Activated CD4-positive, CD25-positive, alpha-beta regulatory T cell treated with anti-CD3 and anti-CD28 coated beads, Interleukin-2, amount 50 U/mL, for 24 hours (primary cell): ENCODE measurements at regions not wholly inside any gene's neighbourhood (a gene's known extent, or its start where the extent isn't known, plus 50 kb on each side); places are given as distances from the start of the nearest gene placed in this dataset.

Source experiments
- ATAC-seq, 2 donors: fragments of 150-1000 bp; cut with Tn5 transposase; one replicate each; pipeline ENCODE4 v1.10.0; 2021; ENCODE audit warnings: mild to moderate bottlenecking in 1 of 2, moderate library complexity in 1 of 2

DNA sequence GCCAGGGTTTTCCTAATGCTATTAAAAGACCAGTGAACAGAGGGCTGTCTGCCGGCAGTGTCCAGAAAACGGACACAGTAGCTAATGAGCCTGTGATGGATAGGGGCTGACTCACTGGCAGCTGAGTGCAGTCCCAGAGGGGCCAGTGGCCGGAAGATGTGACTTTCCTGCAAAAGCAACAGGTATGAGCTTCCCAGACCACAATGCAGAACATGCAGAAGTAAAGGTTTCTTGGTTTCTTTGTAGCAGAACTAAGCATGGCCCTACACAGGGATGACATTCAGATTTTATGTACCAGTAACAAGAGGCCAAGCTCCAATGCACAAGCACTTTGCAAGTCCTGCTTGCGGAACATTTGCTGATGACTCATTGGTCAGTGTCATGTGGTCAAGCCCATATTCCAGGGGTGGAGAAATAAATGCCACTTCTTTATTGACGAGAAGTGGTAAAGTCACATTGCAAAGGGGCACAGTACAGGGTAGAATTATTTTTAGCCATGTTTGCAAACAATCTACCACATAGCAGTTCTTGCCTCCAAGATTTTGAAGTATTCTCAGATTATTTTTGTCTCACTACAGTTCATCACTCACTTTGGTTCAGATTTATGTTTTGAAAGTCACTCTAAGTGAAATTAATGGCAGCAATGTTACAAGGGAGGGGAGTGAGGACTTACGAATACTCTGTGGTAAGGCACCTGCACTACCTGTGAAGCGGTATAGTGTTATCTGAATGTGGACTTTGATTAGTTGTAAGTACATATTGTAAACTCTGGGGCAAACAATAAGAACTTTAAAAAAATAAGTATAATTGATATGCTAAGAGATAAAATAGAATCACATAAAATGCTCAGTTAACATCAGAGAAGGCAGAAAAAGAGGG lies 263.3 kb downstream of the ABHD5 start:
- no peak for ATAC-seq

DNA sequence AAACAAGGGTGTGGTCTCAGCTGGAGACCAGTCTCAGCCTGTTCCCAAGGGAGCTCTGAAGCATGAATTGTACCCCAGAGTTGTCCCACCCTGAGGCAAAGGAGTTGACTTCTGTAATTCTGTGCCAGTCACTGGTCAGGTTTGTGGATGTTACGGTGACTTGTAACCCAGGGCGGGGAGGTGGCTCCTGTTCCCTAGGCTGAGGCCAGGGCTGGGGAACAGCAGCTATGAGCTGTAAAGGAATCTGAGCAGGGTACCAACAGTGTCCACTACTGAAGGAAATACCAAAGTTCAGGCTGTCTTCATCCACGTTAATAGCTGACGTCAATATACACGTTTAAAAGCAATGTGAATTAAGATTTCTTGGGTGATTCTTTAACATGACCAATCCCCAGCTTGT lies 266.2 kb downstream of the ABHD5 start:
- no peak for ATAC-seq

GRCh38 chr3:43957553-43957952 lies 266.8 kb downstream of the ABHD5 start:
- no peak for ATAC-seq

DNA sequence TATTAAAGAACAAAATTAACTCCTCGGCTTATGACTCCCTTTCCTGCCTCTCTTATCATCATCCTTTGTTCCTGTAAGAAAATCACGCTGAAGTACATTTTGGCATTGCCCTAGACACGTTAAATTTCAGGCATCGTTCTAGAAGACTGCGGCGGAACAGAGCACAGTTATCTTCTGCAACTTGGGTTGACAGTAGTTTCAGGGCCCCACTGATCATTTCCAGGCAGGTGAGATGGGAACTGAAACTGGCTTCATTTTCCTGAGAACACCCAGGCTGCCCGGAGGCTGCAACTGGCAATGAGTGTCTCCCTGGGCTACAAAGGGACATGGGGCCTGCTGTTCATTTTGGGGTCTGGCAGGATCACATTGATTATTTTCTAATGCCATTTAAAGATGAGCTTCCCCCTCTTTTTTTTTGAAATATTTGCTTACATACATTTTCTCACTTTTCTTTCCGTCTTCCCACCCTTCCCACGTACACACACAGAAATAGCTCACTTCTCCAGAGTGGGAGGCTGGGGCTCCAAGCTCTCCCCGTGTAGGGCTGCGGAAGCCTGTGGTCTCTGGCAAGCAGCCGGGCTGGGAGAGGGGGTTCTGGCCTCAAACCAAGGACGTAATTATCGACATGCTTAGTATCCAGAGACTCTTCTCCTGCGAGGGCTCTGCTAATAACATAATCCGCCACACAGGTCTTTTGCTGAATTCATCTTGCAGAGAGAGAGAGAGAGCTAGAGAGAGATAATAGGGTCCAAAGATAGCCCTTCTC lies 267.4 kb downstream of the ABHD5 start:
- ATAC-seq = no peak

DNA sequence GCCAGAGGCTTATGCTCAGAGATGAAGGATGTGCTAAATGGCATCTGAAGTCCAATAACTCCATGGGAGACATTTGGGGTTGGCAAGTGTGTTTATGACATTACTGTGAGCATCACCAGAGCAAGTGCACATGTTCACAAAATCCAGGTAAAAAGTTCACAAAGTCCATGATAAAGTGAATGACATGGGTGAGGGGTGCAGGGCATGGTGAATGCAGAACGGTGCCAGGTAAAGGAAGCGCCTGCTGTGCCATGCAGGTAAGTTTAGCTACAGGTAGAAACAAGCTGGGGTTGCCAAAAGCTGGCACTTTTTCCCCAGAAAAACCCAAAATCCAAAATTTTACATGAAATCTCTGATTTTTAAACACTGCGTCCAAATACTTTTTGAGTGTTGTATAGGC lies 268.2 kb downstream of the ABHD5 start:
- no peak for ATAC-seq

- no peak for ATAC-seq
Measured at GRCh38 chr3:43959498-43960447, 269.0 kb downstream of the ABHD5 start.

DNA sequence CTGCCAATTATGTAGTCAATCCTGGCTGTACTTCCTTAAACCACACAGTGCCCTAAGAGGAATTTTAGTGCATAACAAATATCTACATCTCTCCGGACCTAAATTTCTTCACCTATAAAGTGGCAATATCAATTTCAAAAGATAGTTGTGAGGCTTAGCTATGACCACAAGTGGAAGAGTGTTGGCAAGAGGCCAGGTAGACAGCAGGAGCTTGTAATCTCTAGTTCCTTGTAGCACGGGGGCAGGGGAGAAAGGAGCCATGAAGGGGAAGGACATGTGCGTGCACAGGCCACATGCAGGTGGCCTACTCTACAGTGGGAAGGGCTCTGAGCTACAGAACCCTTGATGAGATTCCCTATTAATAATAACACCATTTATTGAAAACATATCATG lies 269.7 kb downstream of the ABHD5 start:
- ATAC-seq = no peak

DNA sequence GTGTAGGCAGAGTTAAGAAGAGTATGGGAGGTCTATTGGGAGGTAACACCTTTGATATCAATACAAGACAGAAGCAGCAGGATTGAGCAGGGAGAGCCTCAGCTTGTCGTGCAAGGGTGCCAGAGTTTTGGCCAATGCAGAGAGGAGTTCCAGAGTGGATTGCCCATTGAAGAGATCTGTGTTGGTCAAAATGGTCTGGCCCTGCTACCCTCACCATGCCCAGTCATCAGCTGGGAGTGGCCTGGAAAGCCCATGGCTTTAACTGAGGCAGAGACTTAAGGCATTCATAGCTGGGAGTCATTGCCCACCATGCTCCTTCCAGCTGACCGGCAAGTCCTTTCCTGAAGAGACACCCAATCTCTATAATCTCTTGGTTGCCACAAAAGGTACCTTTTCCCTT lies 271.3 kb downstream of the ABHD5 start:
- ATAC-seq = no peak

GRCh38 chr3:43963208-43963607 lies 272.5 kb downstream of the ABHD5 start:
- ATAC-seq = no peak

DNA sequence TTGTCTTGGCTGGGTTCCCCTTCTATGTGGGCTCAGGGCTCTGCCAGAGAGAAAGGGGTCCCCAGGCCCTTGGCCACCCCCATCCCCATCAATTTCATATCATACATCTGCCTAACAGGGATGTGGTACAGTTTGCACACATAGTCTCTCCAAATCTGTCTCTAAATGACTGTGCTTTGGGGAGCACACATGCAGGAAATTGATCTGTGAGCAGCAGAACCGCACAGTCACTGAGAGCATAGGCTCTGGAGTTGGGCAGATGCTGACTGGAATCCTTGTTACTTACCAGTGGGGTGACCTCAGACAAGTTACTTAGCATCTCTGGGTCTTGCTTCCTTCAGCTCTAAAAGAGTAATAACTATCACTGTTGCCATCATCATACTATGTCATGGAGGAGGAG lies 273.9 kb downstream of the ABHD5 start:
- ATAC-seq = no peak

DNA sequence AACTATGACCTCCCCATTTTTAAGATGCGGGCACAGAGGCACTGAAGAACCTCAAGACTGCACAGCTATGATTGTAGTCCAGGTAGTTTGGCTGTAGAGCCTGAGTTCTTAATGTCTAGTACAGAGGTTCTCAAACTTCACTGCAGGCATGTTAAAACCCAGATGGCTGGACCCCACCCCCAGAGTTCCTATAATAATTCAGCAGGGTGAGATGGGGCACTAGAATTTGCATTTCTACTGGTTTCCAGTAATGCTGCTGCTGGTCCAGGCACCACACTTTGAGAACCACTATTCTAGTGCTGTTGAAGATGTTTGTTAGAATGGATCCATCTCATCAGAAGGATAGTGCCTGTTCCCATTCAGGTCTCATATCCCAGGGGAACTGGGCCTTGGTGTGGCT lies 274.9 kb downstream of the ABHD5 start:
- no peak for ATAC-seq

GRCh38 chr3:43966126-43966525 lies 275.4 kb downstream of the ABHD5 start:
- ATAC-seq = no peak

GRCh38 chr3:43966530-43966929 lies 275.2 kb upstream of the TOPAZ1 start:
- ATAC-seq = no peak

GRCh38 chr3:43968465-43968864 lies 273.2 kb upstream of the TOPAZ1 start:
- no peak for ATAC-seq

- no peak for ATAC-seq
Measured at GRCh38 chr3:43969944-43970343, 271.7 kb upstream of the TOPAZ1 start.

DNA sequence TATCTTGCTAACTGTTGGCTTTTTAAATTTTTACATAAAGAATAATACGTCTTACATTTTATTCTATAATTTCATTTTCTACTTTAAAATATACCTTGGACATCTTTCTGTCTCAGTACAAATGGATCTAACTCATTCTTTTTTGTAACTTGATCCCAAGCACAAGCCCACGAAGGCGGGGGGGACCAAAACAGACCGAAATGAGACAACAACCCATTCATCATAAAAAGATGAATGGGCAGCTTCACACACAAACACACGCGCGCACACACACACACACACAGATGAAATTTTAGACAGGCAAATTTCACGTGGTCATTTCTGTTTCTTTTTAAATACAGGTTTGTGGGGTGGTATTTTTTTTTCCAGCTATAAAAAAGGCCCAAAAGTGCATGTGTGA lies 271.3 kb upstream of the TOPAZ1 start:
- ATAC-seq = no peak

DNA sequence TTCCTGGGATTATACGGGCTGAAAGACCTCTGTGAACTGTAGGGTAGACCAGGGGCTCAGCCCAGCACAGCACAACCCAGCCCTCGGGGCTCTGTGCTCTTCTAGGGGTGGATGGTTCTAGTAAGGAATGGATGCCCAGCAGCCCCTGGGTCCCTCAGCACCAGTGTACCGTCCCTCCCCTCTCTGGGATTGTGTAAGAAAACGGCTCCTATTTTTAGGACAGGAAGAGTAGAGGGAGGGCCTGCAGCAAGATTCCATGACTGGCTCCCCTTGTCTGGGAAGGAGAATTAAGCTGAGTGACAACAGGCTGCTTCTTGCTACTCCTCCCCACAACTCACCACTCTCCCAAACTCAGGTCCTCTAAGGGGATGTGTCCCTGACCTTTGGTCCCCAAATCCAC lies 270.8 kb upstream of the TOPAZ1 start:
- ATAC-seq = no peak

DNA sequence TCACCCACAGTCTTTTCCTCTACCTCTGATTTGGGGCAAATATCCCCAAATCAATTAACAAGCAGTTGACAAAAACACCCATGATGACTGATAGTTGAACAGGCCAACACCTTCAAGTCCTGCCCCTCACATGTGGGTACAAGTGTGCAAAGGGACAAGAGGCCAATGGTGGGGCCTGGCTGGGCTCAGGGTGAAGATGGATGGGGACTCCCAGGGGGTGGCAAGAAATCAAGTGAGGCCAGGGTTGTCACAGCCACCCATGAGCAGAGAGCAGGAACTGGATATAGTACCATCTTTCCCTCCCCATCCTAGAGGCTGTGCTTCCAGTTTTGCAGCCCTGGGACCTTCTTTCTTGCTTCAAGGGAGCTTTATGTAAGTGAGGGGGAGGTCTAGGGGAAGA lies 270.2 kb upstream of the TOPAZ1 start:
- ATAC-seq = no peak

DNA sequence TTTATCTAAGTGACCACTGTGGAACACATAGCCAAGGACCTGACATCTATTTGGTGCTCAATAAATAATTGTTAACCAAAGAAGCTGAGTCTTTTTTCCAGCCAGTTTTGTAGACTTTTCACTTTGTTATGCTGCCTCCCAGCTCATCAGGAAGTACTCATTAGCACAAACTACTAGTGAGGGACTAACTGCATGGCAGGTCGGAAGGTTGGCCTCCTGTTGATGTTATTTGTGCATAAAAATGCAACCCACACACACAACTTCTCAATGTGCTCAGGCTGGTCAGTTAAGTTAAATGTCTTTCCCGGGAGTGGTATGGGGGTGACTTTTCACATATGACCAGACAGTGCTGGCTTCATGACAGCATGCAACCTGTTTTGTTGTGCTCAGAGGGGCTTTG lies 263.0 kb upstream of the TOPAZ1 start:
- ATAC-seq = no peak

- ATAC-seq = no peak
Measured at GRCh38 chr3:43979645-43980044, 262.0 kb upstream of the TOPAZ1 start.

GRCh38 chr3:43994657-43995546 lies 246.8 kb upstream of the TOPAZ1 start:
- ATAC-seq = peak; percentile 6 to 34
